ENCODE measurements at regions not wholly inside any gene's neighbourhood (a gene's known extent, or its start where the extent isn't known, plus 50 kb on each side); places are given as distances from the start of the nearest gene placed in this dataset.

GRCh38 chr5:158344376-158344775 is 485.4 kb upstream of the CLINT1 start:
- TF ChIP-seq CTCF (IDR thresholded peaks at IDR 0.05; ENCODE audit: low read length): no peak
- no peak for TF ChIP-seq EZH2 (optimal IDR thresholded peaks at IDR 0.05; ENCODE audit: low read depth, low read length)
- no peak for TF ChIP-seq EZH2phosphoT487 (IDR thresholded peaks at IDR 0.05; ENCODE audit: low read length)

Measured in MM.1S (cell line).